H1 (cell line): ENCODE measurements at regions not wholly inside any gene's neighbourhood (a gene's known extent, or its start where the extent isn't known, plus 50 kb on each side); places are given as distances from the start of the nearest gene placed in this dataset.

ENCODE experiments used
- ASH2L ChIP-seq: fragments of 200-600, 300-600 bp; sonication (generic); IDR thresholded peaks from one replicate; pipeline ENCODE4 v1.7.1; 2017; ENCODE audit warnings: low read length
- CBX5 ChIP-seq: fragments of 300-800, 300-1000 bp; sonication (generic); IDR thresholded peaks from 2 replicates; pipeline ENCODE4 v1.7.1; 2016; ENCODE audit warnings: antibody characterized with exemption, low read length, low read depth
- JUND ChIP-seq: IDR thresholded peaks from 2 replicates; pipeline ENCODE4 v1.6.1; 2011; ENCODE audit warnings: mild to moderate bottlenecking, improper control_type of control experiment, low read length
- RXRA ChIP-seq: IDR thresholded peaks from 2 replicates; pipeline ENCODE4 v1.6.1; 2011; ENCODE audit warnings: low read depth, mild to moderate bottlenecking, low read length, moderate library complexity; ENCODE audit not compliant: insufficient read depth
- SIN3A ChIP-seq, 2 experiments: IDR thresholded peaks in 1 of 2; conservative IDR thresholded peaks in 1 of 2; 2 replicates each; pipeline ENCODE4 v1.6.1; 2011 to 2012; ENCODE audit warnings: low read length in 2 of 2, improper control_type of control experiment in 1 of 2, low read depth in 1 of 2, mild to moderate bottlenecking in 1 of 2

- TF ChIP-seq CBX5 (no peak), JUND (no peak), ASH2L (no peak), RXRA (no peak), SIN3A (conservative IDR thresholded peaks at IDR 0.05 in 1 of 2, IDR thresholded peaks at IDR 0.05 in 1 of 2; ENCODE audit: low read depth in 1 of 2, low read length in 2 of 2) (no peak)
Measured at GRCh38 chr1:104991702-104992101, 1242.0 kb downstream of the AMY1C start (continued).
